Neural crest cell (in vitro differentiated cells): ENCODE measurements at regions not wholly inside any gene's neighbourhood (a gene's known extent, or its start where the extent isn't known, plus 50 kb on each side); places are given as distances from the start of the nearest gene placed in this dataset.

Experiments used
- DNase-seq: peaks from one replicate; pipeline ENCODE4 v3.0.0; 2021; ENCODE audit warnings: low read depth, mixed read lengths, low spot score
- H3K27ac Mint-ChIP-seq: one replicate; pipeline ENCODE4 v1.8.0; 2021; ENCODE audit warnings: mild to moderate bottlenecking, mixed read lengths; ENCODE audit not compliant: unreplicated experiment
- H3K27me3 Mint-ChIP-seq: 2 replicates; pipeline ENCODE4 v1.8.0; 2021; ENCODE audit warnings: low read depth, mild to moderate bottlenecking, mixed read lengths
- H3K36me3 Mint-ChIP-seq: 2 replicates; pipeline ENCODE4 v1.8.0; 2021; ENCODE audit warnings: low read depth, mild to moderate bottlenecking, mixed read lengths
- H3K4me1 Mint-ChIP-seq: 2 replicates; pipeline ENCODE4 v1.8.0; 2021; ENCODE audit warnings: mixed read lengths
- H3K4me3 Mint-ChIP-seq: one replicate; pipeline ENCODE4 v1.8.0; 2021; ENCODE audit warnings: mild to moderate bottlenecking, mixed read lengths
- H3K9me3 Mint-ChIP-seq: 2 replicates; pipeline ENCODE4 v1.8.0; 2021; ENCODE audit warnings: mixed read lengths
- CTCF ChIP-seq: fragments of 200-600 bp; sonication (generic); conservative IDR thresholded peaks from 2 replicates; pipeline ENCODE4 v1.5.0; 2021; ENCODE audit warnings: antibody characterized with exemption, mild to moderate bottlenecking

GRCh38 chr5:135649435-135649834 is 70.6 kb upstream of the CXCL14 start:
- no peak for DNase-seq
- H3K27ac Mint-ChIP-seq, result no peak overlapping the region
- no peak for TF ChIP-seq CTCF
- no peaks in the 10 kb centered on the region for H3K27me3 Mint-ChIP-seq
- no peaks in the 10 kb centered on the region for H3K4me1 Mint-ChIP-seq
- peaks cover 7% of the 10 kb centered on the region for H3K9me3 Mint-ChIP-seq
- H3K4me3 Mint-ChIP-seq, result no peak overlapping the region
- no peaks in the 10 kb centered on the region for H3K36me3 Mint-ChIP-seq

GRCh38 chr5:135648116-135648515 is 69.3 kb upstream of the CXCL14 start:
- H3K27ac Mint-ChIP-seq, result no peak overlapping the region
- DNase-seq, result no peak
- H3K4me1 Mint-ChIP-seq, result no peaks in the 10 kb centered on the region

GRCh38 chr5:135645336-135646180 is 66.8 kb upstream of the CXCL14 start:
- DNase-seq, result no peak
- TF ChIP-seq CTCF, result no peak
- Mint-ChIP-seq H3K36me3 (no peaks in the 10 kb centered on the region), H3K4me3 (no peak overlapping the region), H3K9me3 (no peaks in the 10 kb centered on the region), H3K27ac (no peak overlapping the region), H3K4me1 (no peaks in the 10 kb centered on the region), H3K27me3 (peaks cover 5% of the 10 kb centered on the region)

More at GRCh38 chr5:135648116-135648515, 69.3 kb upstream of the CXCL14 start:
- no peak overlapping the region for H3K4me3 Mint-ChIP-seq
- H3K27me3 Mint-ChIP-seq, result no peaks in the 10 kb centered on the region
- no peak for TF ChIP-seq CTCF
- no peaks in the 10 kb centered on the region for H3K36me3 Mint-ChIP-seq
- peaks cover 4% of the 10 kb centered on the region for H3K9me3 Mint-ChIP-seq

GRCh38 chr5:135644816-135645215 is 66.0 kb upstream of the CXCL14 start:
- Mint-ChIP-seq H3K4me3 (no peak overlapping the region), H3K4me1 (no peaks in the 10 kb centered on the region), H3K27me3 (peaks cover 12% of the 10 kb centered on the region), H3K9me3 (no peaks in the 10 kb centered on the region), H3K27ac (no peak overlapping the region), H3K36me3 (no peaks in the 10 kb centered on the region)
- no peak for DNase-seq
- no peak for TF ChIP-seq CTCF

GRCh38 chr5:135643881-135644766 is 65.3 kb upstream of the CXCL14 start:
- DNase-seq, result no peak
- Mint-ChIP-seq H3K36me3 (no peaks in the 10 kb centered on the region), H3K27ac (no peak overlapping the region), H3K4me3 (no peak overlapping the region), H3K4me1 (no peaks in the 10 kb centered on the region), H3K9me3 (no peaks in the 10 kb centered on the region), H3K27me3 (peaks cover 19% of the 10 kb centered on the region)
- TF ChIP-seq CTCF, result no peak
